ENCODE measurements at regions not wholly inside any gene's neighbourhood (a gene's known extent, or its start where the extent isn't known, plus 50 kb on each side); places are given as distances from the start of the nearest gene placed in this dataset.
"Not testable (repeated sequence)": the region's sequence is repeated elsewhere in the genome, so short reads cannot be mapped to it uniquely, and the experiment has no call there.

DNA sequence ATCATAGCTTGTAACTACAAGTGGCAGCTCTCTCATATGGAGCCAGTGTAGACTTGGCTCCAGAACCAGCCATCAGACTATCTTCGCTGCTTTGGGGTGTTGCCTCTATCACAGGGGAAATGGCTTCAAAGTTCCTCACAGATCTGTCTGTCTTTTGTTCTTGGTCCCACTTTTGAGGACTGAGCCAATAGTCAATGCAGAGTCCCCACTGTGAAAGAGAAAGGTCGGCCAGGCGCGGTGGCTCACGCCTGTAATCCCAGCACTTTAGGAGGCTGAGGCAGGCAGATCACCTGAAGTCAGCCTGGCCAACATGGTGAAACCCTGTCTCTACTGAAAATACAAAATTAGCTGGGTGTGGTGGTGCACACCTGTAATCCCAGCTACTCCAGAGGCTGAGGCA is 86.9 kb upstream of the FZD7 start:
- DNase-seq = not testable (repeated sequence)

GRCh38 chr2:201947287-201947686 is 86.4 kb upstream of the FZD7 start:
- DNase-seq = no peak

GRCh38 chr2:201949181-201949926 is 84.3 kb upstream of the FZD7 start:
- DNase-seq = peak; percentile 57

- no peak for DNase-seq
These were observed 83.8 kb upstream of the FZD7 start for GRCh38 chr2:201949927-201950246.

DNA sequence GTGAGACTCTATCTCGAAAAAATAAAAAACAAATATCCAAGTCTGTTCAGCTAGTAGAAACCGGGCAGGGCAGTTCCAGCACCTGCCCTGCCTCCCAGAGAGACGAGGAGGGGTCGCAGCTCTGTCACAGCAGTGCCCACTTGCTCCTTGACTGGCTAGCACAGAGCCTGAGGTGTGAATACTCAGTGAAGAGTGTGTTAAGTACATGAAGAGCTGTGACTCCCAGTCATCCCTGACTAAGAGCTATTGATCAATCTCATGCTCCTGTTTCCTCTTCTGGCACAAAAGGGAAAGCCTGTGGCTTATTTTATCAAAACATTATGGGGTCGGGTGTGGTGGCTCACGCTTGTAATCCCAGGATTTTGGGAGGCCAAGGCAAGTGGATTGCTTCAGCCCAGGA is 83.0 kb upstream of the FZD7 start:
- DNase-seq = no peak

GRCh38 chr2:201952187-201952586 is 81.5 kb upstream of the FZD7 start:
- DNase-seq = peak; percentile 56

GRCh38 chr2:201953396-201953795 is 80.3 kb upstream of the FZD7 start:
- DNase-seq = no peak

DNA sequence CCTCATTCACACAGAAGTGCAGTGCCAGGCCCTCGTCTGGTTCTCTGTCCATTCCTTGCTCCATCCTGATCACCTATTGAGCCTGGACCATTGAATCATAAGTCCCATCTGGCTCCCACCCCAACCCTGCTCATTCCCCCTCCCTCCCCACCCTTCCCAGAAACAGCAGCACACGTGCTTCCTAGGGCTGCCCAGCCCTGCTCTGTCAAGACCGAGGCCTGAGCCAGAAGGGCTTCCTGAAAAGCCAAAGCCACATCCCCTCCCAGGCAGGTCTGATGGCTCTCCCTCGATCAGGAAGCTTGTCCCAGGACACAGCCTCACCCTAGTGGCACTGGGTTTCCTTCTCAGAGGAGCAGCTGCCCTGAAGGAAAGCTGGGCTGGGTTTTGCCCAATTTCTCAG is 79.8 kb upstream of the FZD7 start:
- no peak for DNase-seq

GRCh38 chr2:201955231-201955630 is 78.4 kb upstream of the FZD7 start:
- no peak for DNase-seq

- no peak for DNase-seq
These were observed 77.9 kb upstream of the FZD7 start for GRCh38 chr2:201955702-201956141.

DNA sequence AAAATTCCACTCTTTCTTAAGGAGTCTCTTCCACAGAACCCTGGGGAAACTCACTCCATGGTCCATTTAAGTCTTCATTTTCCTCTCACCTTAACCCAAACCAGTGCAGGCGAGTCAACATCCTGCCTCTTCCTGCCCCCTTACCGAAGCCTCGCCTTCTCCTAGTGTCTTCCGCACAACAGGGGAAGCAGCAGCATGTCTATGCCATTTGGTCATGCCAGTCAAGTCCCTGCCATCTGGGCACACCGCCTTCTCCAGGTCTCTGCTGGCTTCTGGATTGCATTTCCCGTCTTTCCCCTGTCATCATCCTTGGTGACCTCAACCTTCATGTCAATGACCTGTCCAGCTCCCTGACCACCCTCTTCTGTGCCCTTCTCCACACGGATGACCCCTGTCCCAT is 77.3 kb upstream of the FZD7 start:
- DNase-seq = no peak

GRCh38 chr2:201957091-201957490 is 76.6 kb upstream of the FZD7 start:
- no peak for DNase-seq

DNA sequence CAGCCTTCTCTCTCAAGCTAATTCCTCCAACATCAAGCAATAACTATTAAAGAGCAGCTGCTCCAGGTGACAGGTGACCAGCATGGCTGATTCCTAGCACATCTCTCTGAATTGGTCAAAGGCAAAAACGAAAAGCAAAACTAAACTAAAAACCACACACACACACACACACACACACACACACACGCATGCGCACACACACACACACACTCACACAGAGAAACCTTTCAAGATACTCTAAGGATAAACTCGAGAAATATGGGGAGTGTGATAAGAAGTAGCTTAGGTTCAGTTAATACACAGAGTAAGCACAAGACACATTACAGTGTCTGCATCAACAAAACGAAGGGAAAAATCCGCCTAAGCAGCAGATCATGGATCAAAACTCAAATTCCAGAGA is 74.5 kb upstream of the FZD7 start:
- no peak for DNase-seq

- DNase-seq = no peak
These were observed 74.0 kb upstream of the FZD7 start for GRCh38 chr2:201959626-201960025.

DNA sequence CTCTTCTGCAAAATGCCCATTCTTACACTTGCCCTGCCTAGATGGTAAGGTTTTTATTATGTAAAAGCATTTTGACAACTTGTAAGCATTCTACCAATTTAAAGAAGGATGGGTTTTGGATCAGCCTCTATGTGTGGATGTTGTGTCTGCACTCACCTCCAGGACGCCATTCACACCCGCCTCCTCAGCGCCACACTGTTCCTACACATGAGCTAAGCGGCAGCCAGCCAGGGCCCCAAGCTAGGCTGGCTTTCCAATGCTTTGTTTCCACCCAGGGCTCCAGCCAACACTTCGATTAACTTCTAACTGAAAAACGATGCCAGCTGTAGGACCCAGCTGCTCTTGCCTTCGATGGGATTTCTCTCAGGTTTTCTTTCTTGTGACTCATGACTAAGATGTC is 73.3 kb upstream of the FZD7 start:
- no peak for DNase-seq

DNA sequence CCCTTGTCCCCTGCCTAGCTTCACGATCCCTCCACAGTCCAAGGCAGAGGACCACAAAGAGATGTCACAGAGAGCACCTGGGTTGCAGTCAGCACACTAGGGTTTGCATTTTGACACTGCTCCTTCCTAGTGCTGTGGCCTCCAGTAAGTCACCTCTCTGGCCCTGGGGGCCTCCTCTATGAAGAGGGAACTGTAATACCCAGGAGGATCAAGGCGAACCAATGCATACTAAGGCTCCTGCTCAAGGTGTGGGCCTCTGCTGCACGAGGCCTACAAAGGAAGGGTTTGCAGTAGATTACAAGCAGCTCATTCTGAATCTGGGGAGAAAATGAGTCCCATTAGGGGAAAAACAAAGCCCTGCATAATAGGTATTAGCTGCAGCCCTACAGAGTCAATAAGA is 72.3 kb upstream of the FZD7 start:
- DNase-seq = no peak

DNA sequence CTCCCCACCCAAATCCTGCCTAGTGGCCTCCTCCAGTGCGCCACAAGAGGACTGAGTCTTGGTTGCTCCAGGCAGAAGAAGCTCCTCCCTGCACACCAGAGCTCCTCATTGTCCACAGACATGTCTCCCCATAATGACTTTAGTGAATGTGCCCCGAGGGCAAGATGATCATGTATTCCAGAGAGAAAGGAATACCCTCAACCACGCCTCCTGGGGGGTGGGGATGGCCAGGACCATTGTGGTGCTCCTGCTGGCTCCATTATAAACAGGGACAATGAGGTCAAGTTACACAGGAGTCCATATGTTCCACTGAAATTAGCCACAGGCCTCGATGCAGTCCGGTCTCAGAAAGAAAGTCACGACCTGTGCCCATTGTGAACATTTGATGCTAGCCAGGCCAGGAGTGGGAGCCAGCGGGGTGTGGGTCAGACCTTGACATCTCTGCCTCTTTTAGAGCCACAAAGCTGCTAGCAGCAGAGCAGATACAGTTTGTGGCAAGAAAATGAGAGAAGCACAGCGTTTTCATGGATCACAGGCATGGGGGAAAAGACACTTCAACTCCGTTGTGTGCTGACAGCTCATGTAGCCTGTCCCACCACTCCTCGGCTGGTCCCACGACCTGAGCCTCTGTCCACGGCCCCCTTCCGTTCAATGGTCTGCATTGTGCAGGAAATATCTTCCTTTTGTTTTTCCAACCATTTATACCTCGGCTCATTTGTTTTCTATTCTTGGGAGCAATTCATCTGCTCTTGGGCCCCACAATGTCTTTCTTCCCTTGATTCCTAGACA is 70.7 kb upstream of the FZD7 start:
- no peak for DNase-seq

GRCh38 chr2:201964011-201964410 is 69.6 kb upstream of the FZD7 start:
- no peak for DNase-seq

DNA sequence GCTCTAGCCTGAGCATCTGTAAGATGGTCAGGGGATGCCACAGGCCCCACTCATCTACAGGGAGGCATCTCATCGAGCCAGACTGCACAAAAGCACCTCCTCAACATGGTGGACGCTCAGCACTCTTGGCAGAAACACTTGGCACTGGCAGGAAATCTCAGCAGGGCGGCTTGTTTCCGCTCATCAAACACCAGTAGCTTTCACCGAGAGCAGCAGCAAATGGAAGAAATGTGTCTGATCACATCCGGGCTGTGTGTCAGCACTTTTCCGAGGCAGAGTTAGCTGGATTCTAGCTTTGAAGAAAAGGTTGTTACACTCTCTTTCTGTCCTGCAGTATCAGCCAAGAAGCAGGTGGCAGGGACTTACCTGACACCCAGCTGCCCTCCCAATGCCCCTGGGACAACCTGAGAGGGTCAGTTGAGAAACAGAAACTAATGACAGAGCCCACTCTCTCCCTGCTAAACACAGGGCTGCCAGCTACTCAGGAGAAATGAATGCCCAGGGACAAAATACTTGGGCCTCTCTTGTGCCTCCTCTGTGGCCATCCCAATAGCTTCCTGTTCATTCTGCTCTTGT is 68.9 kb upstream of the FZD7 start:
- no peak for DNase-seq

DNA sequence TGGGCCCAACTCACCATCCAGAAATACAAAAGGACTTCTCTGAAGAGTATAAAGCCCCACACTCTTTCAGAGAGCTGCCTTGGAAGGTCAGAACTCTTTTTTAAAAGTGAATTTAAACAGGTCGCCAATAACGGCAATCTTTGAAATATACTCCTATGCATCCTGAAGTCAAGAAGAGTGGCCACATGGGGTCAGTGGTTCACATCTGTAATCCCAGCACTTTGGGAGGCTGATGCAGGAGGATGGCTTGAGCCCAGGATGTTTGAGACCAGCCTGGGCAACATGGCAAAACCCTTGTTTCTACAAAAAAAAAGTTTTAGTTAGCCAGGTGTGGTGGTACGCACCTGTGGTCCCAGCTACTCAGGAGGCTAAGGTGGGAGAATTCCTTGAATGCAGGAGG is 68.1 kb upstream of the FZD7 start:
- no peak for DNase-seq

DNA sequence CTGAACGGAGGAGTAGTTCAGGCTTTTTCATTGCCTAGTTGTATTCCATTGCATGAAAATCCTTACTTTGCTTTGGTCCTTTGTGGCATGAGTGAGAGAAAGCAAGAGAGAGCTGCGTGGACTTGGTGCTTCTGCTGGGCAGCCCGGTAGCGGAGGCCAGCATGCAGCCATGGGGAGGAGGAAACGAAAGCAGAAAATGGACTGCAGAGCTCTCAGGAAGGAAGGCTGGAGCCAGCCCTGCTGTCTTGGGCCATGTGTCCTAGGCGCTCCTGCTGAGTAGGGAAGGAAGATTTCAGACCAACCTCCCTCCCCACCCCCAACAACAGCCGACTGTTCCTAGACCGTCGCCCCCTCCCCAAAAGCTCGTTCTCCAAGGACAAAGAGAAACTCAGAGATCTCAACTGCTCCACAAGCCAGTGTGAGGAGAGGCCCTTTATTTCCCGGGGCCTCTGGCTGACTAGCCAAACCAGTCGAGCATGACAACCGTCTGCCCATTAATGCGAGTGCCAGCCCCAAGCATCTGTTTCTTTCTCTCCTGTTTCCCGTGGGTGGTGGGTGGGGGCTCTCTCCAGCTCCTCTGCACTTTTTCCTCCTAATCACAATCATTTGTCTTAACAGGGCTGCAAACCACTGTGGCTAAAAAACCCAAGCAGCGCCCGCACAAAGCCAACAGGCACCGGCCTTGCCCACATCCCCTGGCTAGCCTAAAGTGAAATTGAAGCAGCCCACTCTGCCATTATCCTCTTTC is 66.8 kb upstream of the FZD7 start:
- no peak for DNase-seq

DNA sequence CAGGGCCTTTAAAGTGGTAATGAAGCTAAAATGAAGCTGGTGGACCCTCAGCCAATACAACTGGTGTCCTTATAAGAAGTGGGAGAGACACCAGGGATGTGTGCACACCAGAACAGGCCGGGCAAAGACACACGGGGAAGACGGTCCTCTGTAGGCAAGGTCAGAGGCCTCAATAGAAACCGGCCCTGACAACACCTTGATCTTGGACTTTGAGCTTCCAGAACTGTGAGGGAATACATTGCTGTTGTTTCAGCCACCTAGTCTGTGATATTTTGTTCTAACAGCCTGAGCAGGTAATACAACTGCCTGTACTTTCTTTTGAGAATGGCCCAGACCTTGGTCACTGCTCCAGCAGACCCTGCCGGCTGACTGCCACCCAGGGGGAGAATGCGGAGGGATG is 65.6 kb upstream of the FZD7 start:
- no peak for DNase-seq

DNA sequence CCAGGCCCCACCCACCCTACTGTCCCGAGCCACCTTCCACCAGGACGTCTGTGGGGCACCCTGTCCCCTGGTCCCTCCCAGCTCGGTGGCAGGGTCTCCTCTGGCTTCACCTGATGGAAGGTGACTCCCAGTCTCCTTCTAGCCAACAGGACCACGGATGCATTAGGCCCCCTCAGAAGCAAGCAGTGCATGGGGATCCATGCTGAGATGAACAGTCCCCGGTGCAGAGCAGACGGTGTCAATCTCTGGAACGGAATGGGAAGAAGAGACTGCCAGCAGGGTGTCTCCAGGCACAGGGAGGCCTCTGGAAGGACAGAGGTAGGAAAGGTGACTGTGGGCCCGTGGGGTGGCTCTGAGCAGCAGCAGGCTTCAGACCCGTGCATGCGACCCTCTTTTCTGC is 65.2 kb upstream of the FZD7 start:
- no peak for DNase-seq
